ENCODE measurements at regions not wholly inside any gene's neighbourhood (a gene's known extent, or its start where the extent isn't known, plus 50 kb on each side); places are given as distances from the start of the nearest gene placed in this dataset.

DNA sequence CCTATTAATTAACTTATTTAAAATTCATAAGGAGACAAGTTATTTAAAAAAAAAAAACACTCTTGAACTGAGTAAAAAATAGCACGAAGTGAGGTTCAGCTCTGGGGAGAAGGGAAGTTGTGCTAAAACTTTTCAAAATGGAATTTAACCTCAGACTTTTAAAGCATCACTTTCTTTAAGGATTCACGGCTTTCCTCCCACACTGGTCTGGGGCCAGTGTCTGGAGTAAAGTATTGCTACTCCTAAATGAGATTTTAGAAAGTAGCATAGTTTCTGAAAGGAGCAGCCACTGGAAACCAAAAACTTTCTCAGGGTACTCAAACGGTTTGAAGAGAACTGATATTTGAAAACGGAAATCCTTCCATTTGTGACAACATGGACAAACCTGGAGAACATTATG is 97.7 kb upstream of the CYP1B1 start:
- CTCF ChIA-PET: no interaction called here
- WGBS, 2 experiments (ENCODE audit: extremely low coverage in 2 of 2, insufficient read length in 1 of 2): no CpG with 5 or more reads among the region's 4 CpGs
- Histone ChIP-seq H3K4me2 (ENCODE audit: low read depth, low read length) (no peak overlapping the region), H2AK5ac (ENCODE audit: low read depth, low read length) (peak overlapping the region; percentile 36; the same call in 1 of the 2 replicates), H3K23ac (ENCODE audit: low read depth, low read length) (peak overlapping the region; percentile 41; the same call in 1 of the 2 replicates), H4K91ac (ENCODE audit: insufficient read depth, low read depth, low read length) (peak overlapping the region; percentile 47), H2AFZ (replicated peaks; ENCODE audit: low read length, poor library complexity) (no peak overlapping the region), H2BK15ac (ENCODE audit: low read depth, low read length) (peak overlapping the region; percentile 80; the same call in 1 of the 3 replicates), H4K8ac (ENCODE audit: low read depth in 2 of 2, low read length in 2 of 2) (peak overlapping the region; percentile 83 to 84), H4K20me1 (ENCODE audit: insufficient read depth, low read length) (no peaks in the 10 kb centered on the region; the same call in 1 of the 2 replicates), H3K9me3 (ENCODE audit: control insufficient read depth, insufficient read depth, low read length) (0 out of 2 replicates have a peak, but pooled peaks cover 2% of the 10 kb centered on the region), H2BK5ac (ENCODE audit: low read depth, low read length, poor library complexity, severe bottlenecking) (peak overlapping the region; percentile 81), H3K56ac (ENCODE audit: extremely low read depth, insufficient read depth, low read length) (no peak overlapping the region), H2BK20ac (ENCODE audit: low read depth, low read length) (peak overlapping the region; percentile 94), H3K9me1 (ENCODE audit: insufficient read depth, low read length) (peaks cover 14% of the 10 kb centered on the region), H3K4ac (ENCODE audit: low read depth, low read length) (peak overlapping the region; percentile 86; the same call in 1 of the 2 replicates), H3K27me3 (ENCODE audit: control insufficient read depth, insufficient read depth, low read length) (no peaks in the 10 kb centered on the region), H4K5ac (ENCODE audit: low read depth, low read length) (peak overlapping the region; percentile 57), H2BK120ac (ENCODE audit: low read depth, low read length) (peak overlapping the region; percentile 75), H3K18ac (ENCODE audit: low read depth, low read length) (peak overlapping the region; percentile 95), H3K9ac (ENCODE audit: low read depth, low read length) (no peak overlapping the region), H3K36me3 (ENCODE audit: control insufficient read depth, insufficient read depth, low read length) (no peaks in the 10 kb centered on the region), H2AK9ac (replicated peaks; ENCODE audit: low read depth, low read length, poor library complexity) (no peak overlapping the region), H3K14ac (replicated peaks; ENCODE audit: low read depth, low read length) (peak overlapping the region; percentile 43), H3K4me1 (ENCODE audit: control insufficient read depth, insufficient read depth, low read length) (peaks cover 28% of the 10 kb centered on the region), H3K79me1 (ENCODE audit: low read depth in 1 of 2, low read length in 2 of 2) (no peaks in the 10 kb centered on the region), H3K4me3 (ENCODE audit: insufficient read depth, low read depth, low read length) (no peak overlapping the region), H3K27ac (ENCODE audit: insufficient read depth, low read length) (peak overlapping the region; percentile 70; the same call in 1 of the 2 replicates)
- intact Hi-C loops (cut with micrococcal nuclease) (loop anchor here (2.0 kb wide), 1 partner anchor 27 kb away; no protein-coding TSS in a partner anchor), in situ Hi-C loops (cut with MboI; ENCODE audit: low sequenced_read_pairs) (no loop called here), dilution Hi-C loops (cut with HindIII; ENCODE audit: low sequenced_read_pairs, unreplicated experiment) (no loop called here)
- TF ChIP-seq BHLHE40 (IDR thresholded peaks at IDR 0.05; ENCODE audit: low read depth, low read length) (no peak), RFX5 (IDR thresholded peaks at IDR 0.05; ENCODE audit: low read depth, low read length) (no peak), MXI1 (IDR thresholded peaks at IDR 0.05; ENCODE audit: borderline replicate concordance, low read depth, low read length) (no peak), RAD21 (IDR thresholded peaks at IDR 0.05; ENCODE audit: low read length) (no peak), CEBPB (IDR thresholded peaks at IDR 0.05; ENCODE audit: low read depth, low read length) (no peak), CHD1 (IDR thresholded peaks at IDR 0.05; ENCODE audit: low read depth, low read length) (no peak)
- TF ChIP-seq, protein P1, sequence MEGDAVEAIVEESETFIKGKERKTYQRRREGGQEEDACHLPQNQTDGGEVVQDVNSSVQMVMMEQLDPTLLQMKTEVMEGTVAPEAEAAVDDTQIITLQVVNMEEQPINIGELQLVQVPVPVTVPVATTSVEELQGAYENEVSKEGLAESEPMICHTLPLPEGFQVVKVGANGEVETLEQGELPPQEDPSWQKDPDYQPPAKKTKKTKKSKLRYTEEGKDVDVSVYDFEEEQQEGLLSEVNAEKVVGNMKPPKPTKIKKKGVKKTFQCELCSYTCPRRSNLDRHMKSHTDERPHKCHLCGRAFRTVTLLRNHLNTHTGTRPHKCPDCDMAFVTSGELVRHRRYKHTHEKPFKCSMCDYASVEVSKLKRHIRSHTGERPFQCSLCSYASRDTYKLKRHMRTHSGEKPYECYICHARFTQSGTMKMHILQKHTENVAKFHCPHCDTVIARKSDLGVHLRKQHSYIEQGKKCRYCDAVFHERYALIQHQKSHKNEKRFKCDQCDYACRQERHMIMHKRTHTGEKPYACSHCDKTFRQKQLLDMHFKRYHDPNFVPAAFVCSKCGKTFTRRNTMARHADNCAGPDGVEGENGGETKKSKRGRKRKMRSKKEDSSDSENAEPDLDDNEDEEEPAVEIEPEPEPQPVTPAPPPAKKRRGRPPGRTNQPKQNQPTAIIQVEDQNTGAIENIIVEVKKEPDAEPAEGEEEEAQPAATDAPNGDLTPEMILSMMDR (conservative IDR thresholded peaks at IDR 0.05; ENCODE audit: low read depth, low read length): no peak
- POLR2A ChIA-PET (ENCODE audit: unreplicated experiment): no interaction called here
- ATAC-seq (ENCODE audit: low read depth) (no peak), DNase-seq (no peak)
- no TSS peak for BruUV-seq (replicated peaks)
